GM10248 (cell line): ENCODE measurements at regions not wholly inside any gene's neighbourhood (a gene's known extent, or its start where the extent isn't known, plus 50 kb on each side); places are given as distances from the start of the nearest gene placed in this dataset.

Experiments used
- CTCF ChIA-PET: fragments of 300-600 bp; sonication (Branson Sonifier 250); formaldehyde crosslinking; extraction: SDS; loops from one replicate; lab custom pipeline; 2021; ENCODE audit warnings: antibody characterized with exemption; lab: Yijun Ruan, JAX
- POLR2A ChIA-PET: fragments of 350-650 bp; sonication (Branson Sonifier 250); formaldehyde crosslinking; extraction: SDS; loops from one replicate; lab custom pipeline; 2020; ENCODE audit warnings: antibody characterized with exemption; lab: Yijun Ruan, JAX
- DNase-seq: peaks from one replicate; pipeline ENCODE4 v3.0.0; 2012; ENCODE audit errors: extremely low spot score
- CTCF ChIP-seq: IDR thresholded peaks from 2 replicates; pipeline ENCODE4 v1.5.1; 2012; ENCODE audit warnings: mild to moderate bottlenecking, low read depth; ENCODE audit errors: extremely low read depth, missing control alignments, control extremely low read depth

GRCh38 chr14:36083317-36083716 is 93.2 kb downstream of the PTCSC3 start:
- no peak for DNase-seq
- TF ChIP-seq CTCF, result no peak
- ChIA-PET POLR2A (no interaction called here), CTCF (interaction anchor here (4.3 kb wide), 1 partner anchor 13 kb away, joined by 24 read pairs; no protein-coding TSS in a partner anchor)

- ChIA-PET POLR2A (no interaction called here), CTCF (interaction anchor here (1.6 to 3.5 kb wide), 2 partner anchors 9 to 11 kb away, joined by 4 to 23 read pairs; no protein-coding TSS in a partner anchor)
- no peak for DNase-seq
- no peak for TF ChIP-seq CTCF
Measured at GRCh38 chr14:36078080-36078479, 98.4 kb downstream of the PTCSC3 start.

GRCh38 chr14:36076197-36076596 is 100.3 kb downstream of the PTCSC3 start:
- ChIA-PET CTCF (interaction anchor here (3.5 kb wide), 1 partner anchor 7 kb away, joined by 23 read pairs; no protein-coding TSS in a partner anchor), POLR2A (no interaction called here)
- no peak for DNase-seq
- no peak for TF ChIP-seq CTCF

GRCh38 chr14:36075203-36075602 is 101.3 kb downstream of the PTCSC3 start:
- CTCF ChIA-PET, result interaction anchor here (1.3 kb wide), 1 partner anchor 291 kb away, joined by 4 read pairs; no protein-coding TSS in a partner anchor
- POLR2A ChIA-PET, result interaction anchor here (0.7 kb wide), 1 partner anchor 10 kb away, joined by 5 read pairs; no protein-coding TSS in a partner anchor
- no peak for DNase-seq
- no peak for TF ChIP-seq CTCF

- no peak for DNase-seq
- POLR2A ChIA-PET, result no interaction called here
- no peak for TF ChIP-seq CTCF
- CTCF ChIA-PET, result interaction anchor here (0.9 to 6.5 kb wide), 33 partner anchors 7 to 872 kb away, joined by 3 to 105 read pairs (median 5); no protein-coding TSS in a partner anchor
Measured at GRCh38 chr14:36070720-36071043, 105.8 kb downstream of the PTCSC3 start.

- ChIA-PET POLR2A (no interaction called here), CTCF (interaction anchor here (0.6 to 6.5 kb wide), 47 partner anchors 7 to 872 kb away, joined by 3 to 105 read pairs (median 4); partner anchors contain the start of gene BRMS1L)
- peak; percentile 51 for DNase-seq
- peak; percentile 86 for TF ChIP-seq CTCF
Measured at GRCh38 chr14:36070031-36070719, 106.3 kb downstream of the PTCSC3 start.
